ENCODE measurements at regions not wholly inside any gene's neighbourhood (a gene's known extent, or its start where the extent isn't known, plus 50 kb on each side); places are given as distances from the start of the nearest gene placed in this dataset.

DNA sequence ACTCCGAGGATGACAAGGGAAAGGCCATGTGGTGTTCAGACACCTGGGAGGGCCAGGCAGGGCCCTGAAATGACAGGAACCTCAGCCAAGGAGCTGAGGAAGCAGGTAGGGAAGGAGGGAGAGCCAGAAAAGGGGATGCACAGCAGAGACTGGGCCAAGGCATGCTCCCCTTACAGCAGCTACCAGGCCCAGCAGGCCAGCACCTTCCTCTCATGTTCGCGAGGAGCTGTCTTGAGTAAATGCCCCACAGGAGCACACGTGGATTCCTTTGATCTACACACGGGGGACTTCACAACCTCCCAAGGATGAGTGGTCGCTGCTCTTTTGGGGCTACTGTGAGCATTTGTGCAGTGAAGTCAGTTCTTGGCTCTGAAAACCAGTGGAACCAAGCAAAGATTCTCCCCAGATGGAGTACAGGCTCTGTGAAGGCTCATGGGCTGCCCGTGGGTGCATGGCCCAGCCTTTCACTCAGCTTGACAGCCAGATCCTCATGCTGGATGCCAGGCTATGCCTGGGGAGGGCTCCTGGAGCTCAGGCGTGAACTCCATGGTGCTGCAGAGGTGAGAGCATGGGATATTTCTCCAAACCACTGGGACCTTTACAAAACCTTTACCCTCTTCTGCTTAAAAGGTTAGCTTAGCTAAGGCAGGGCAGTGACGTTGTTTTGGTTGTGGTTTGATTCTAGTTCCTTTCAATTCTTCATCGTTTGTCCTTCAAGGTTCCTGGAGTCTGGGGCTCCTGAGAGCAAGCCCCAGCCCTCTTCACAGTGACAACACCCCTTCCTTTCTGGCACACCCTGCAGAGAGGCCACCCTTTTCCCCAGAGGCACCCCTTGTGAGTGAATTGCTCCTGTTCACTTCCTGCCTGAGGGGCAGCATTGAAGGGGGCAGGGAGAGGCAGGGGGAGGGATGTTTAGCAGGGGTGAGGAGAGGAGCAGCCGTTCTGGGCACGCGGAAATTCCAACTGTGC lies 74.2 kb upstream of the ZPBP start:
- DNase-seq = no peak
- Mint-ChIP-seq H3K4me3 (no peak overlapping the region), H3K36me3 (ENCODE audit: low read depth) (no peaks in the 10 kb centered on the region), H3K27ac (peak overlapping the region; percentile 30), H3K27me3 (ENCODE audit: insufficient read depth) (no peaks in the 10 kb centered on the region), H3K4me1 (no peaks in the 10 kb centered on the region), H3K9me3 (no peaks in the 10 kb centered on the region)
- H3K9ac ChIP-seq (ENCODE audit: extremely low read depth, low read length, poor library complexity, severe bottlenecking) = no peak overlapping the region
- no peaks in the 10 kb centered on the region for H3K9me3 ChIP-seq (ENCODE audit: control insufficient read depth, low read length)
- WGBS, 2 experiments (ENCODE audit: insufficient coverage in 1 of 2, insufficient read length in 1 of 2) = 89 to 90% methylated on average over 7 to 13 of the region's 13 CpGs
- TF ChIP-seq, protein P1, sequence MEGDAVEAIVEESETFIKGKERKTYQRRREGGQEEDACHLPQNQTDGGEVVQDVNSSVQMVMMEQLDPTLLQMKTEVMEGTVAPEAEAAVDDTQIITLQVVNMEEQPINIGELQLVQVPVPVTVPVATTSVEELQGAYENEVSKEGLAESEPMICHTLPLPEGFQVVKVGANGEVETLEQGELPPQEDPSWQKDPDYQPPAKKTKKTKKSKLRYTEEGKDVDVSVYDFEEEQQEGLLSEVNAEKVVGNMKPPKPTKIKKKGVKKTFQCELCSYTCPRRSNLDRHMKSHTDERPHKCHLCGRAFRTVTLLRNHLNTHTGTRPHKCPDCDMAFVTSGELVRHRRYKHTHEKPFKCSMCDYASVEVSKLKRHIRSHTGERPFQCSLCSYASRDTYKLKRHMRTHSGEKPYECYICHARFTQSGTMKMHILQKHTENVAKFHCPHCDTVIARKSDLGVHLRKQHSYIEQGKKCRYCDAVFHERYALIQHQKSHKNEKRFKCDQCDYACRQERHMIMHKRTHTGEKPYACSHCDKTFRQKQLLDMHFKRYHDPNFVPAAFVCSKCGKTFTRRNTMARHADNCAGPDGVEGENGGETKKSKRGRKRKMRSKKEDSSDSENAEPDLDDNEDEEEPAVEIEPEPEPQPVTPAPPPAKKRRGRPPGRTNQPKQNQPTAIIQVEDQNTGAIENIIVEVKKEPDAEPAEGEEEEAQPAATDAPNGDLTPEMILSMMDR (conservative IDR thresholded peaks at IDR 0.05) = no peak
- no peaks in the 10 kb centered on the region for H3K36me3 ChIP-seq (ENCODE audit: control insufficient read depth, insufficient read depth, low read length)
- no peak overlapping the region for H3K4me3 ChIP-seq (ENCODE audit: low read length)
- H3K27me3 ChIP-seq (ENCODE audit: control insufficient read depth, insufficient read depth, low read length, poor library complexity, severe bottlenecking) = no peaks in the 10 kb centered on the region
- H3K27ac ChIP-seq (ENCODE audit: low read depth, low read length) = no peak overlapping the region
- no peaks in the 10 kb centered on the region for H3K4me1 ChIP-seq (ENCODE audit: control insufficient read depth, insufficient read depth, low read length)

DNA sequence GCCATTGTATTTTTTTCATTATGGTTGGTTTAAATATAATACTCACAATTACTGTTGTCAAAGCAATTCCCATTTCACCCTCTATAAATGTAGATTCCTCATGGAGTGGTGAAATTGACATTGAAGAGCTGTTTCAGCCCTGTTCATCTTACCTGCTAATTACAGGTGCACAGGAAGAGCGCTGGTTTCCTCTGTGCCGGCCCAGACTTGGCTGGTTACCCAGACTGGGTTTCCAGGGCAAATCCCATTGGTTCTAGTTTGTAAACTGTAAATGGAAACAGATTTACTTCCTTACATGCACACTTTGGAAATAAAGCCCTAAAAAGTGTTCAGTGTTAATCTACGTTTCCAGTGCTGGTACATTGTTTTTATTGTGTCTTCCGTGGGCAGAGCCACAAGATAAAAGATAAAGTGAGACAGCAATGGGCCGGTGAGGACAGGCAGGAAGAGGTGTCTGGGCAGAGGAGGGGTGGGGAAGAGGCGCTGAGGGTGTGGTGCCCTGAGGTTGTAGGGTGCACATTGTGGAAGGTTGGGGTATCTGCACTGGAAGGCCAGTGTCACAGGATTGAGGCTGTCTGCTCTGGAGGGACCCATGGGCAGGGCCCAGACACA lies 71.6 kb upstream of the ZPBP start:
- Mint-ChIP-seq H3K9me3 (no peaks in the 10 kb centered on the region), H3K27ac (no peak overlapping the region), H3K36me3 (ENCODE audit: low read depth) (no peaks in the 10 kb centered on the region), H3K4me3 (no peak overlapping the region), H3K4me1 (peaks cover 7% of the 10 kb centered on the region), H3K27me3 (ENCODE audit: insufficient read depth) (no peaks in the 10 kb centered on the region)
- peaks cover 4% of the 10 kb centered on the region for H3K4me1 ChIP-seq (ENCODE audit: control insufficient read depth, insufficient read depth, low read length)
- TF ChIP-seq, protein P1 (conservative IDR thresholded peaks at IDR 0.05) = no peak
- no peaks in the 10 kb centered on the region for H3K36me3 ChIP-seq (ENCODE audit: control insufficient read depth, insufficient read depth, low read length)
- H3K27me3 ChIP-seq (ENCODE audit: control insufficient read depth, insufficient read depth, low read length, poor library complexity, severe bottlenecking) = no peaks in the 10 kb centered on the region
- H3K9me3 ChIP-seq (ENCODE audit: control insufficient read depth, low read length) = no peaks in the 10 kb centered on the region
- no peak overlapping the region for H3K9ac ChIP-seq (ENCODE audit: extremely low read depth, low read length, poor library complexity, severe bottlenecking)
- H3K4me3 ChIP-seq (ENCODE audit: low read length) = no peak overlapping the region
- no peak for DNase-seq
- 89 to 100% methylated on average over 4 to 6 of the region's 6 CpGs for WGBS, 2 experiments (ENCODE audit: insufficient coverage in 1 of 2, insufficient read length in 1 of 2)
- no peak overlapping the region for H3K27ac ChIP-seq (ENCODE audit: low read depth, low read length)

DNA sequence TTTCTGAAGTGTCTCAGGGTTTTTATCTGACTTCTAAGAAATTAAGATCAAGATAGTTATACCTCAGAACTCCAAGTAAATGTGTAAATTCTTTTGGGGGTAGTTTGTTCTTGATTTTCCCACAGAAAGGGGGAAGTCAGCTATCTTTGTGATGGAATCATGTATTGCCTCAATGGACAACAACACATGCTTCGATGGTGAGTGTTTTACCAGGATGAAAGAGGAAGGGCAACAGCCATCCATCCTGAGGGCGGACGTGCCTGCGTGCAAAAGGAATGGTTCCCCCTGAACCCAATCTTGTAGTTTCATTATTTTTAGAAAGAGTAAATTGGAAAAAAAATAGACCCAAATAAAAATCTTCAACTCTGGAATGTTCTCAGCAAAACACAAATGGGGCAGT lies 67.2 kb upstream of the ZPBP start:
- Mint-ChIP-seq H3K27me3 (ENCODE audit: insufficient read depth) (no peaks in the 10 kb centered on the region), H3K4me1 (peaks cover 7% of the 10 kb centered on the region), H3K9me3 (no peaks in the 10 kb centered on the region), H3K27ac (no peak overlapping the region), H3K4me3 (no peak overlapping the region), H3K36me3 (ENCODE audit: low read depth) (no peaks in the 10 kb centered on the region)
- Histone ChIP-seq H3K4me3 (ENCODE audit: low read length) (no peak overlapping the region), H3K9me3 (ENCODE audit: control insufficient read depth, low read length) (no peaks in the 10 kb centered on the region), H3K4me1 (ENCODE audit: control insufficient read depth, insufficient read depth, low read length) (peaks cover 4% of the 10 kb centered on the region), H3K27me3 (ENCODE audit: control insufficient read depth, insufficient read depth, low read length, poor library complexity, severe bottlenecking) (no peaks in the 10 kb centered on the region), H3K27ac (ENCODE audit: low read depth, low read length) (no peak overlapping the region), H3K9ac (ENCODE audit: extremely low read depth, low read length, poor library complexity, severe bottlenecking) (no peak overlapping the region), H3K36me3 (ENCODE audit: control insufficient read depth, insufficient read depth, low read length) (no peaks in the 10 kb centered on the region)
- DNase-seq = no peak
- TF ChIP-seq, protein P1 (conservative IDR thresholded peaks at IDR 0.05) = no peak
- 80 to 96% methylated on average over 1 to 4 of the region's 4 CpGs for WGBS, 2 experiments (ENCODE audit: insufficient coverage in 1 of 2, insufficient read length in 1 of 2)
